Endothelial cell of umbilical vein (primary cell): ENCODE measurements at regions not wholly inside any gene's neighbourhood (a gene's known extent, or its start where the extent isn't known, plus 50 kb on each side); places are given as distances from the start of the nearest gene placed in this dataset.

Source experiments
- BruUV-seq: library from RNA; stranded (reverse); fragments of 400-500 nt; replicated peaks from 2 replicates; lab custom pipeline; 2021; lab: Mats Ljungman, UMichigan
- CTCF ChIA-PET: fragments of 300-600, 350-600 bp; sonication (Branson Sonifier 250); formaldehyde crosslinking; loops from one replicate; lab custom pipeline; 2021; ENCODE audit warnings: antibody characterized with exemption, inconsistent platforms; lab: Charles Lee
- POLR2A ChIA-PET: fragments of 300-600, 350-600 bp; sonication (Branson Sonifier 250); formaldehyde crosslinking; loops from one replicate; lab custom pipeline; 2021; ENCODE audit warnings: antibody characterized with exemption, inconsistent platforms; lab: Charles Lee
- DNase-seq: peaks from one replicate; pipeline ENCODE4 v3.0.0-alpha.2; 2011; ENCODE audit warnings: low read depth, low spot score
- FAIRE-seq: peaks from 2 replicates; lab custom pipeline; 2011; peaks lifted over from hg19 to GRCh38; lab: Jason Lieb, UNC
- H2AFZ ChIP-seq: 2 replicates; pipeline ENCODE4 v1.6.0; 2012; ENCODE audit warnings: low read depth, low read length, control low read depth, inconsistent platforms
- H3K27ac ChIP-seq: 2 replicates; pipeline ENCODE4 v1.5.1; 2011; ENCODE audit warnings: low read depth, mild to moderate bottlenecking, control low read depth, low read length, moderate library complexity; ENCODE audit not compliant: insufficient read depth
- H3K27me3 ChIP-seq, 2 experiments: 2 replicates each; pipeline versions ENCODE4 v1.6.0 to v1.6.1; 2011; ENCODE audit warnings: low read length in 2 of 2, mixed read lengths in 1 of 2; ENCODE audit not compliant: control insufficient read depth in 2 of 2, insufficient read depth in 2 of 2
- H3K36me3 ChIP-seq, 2 experiments: 2 replicates in 1 of 2; 3 replicates in 1 of 2; pipeline ENCODE4 v1.5.1; 2011; ENCODE audit warnings: low read length in 2 of 2, mild to moderate bottlenecking in 1 of 2, moderate library complexity in 1 of 2; ENCODE audit not compliant: control insufficient read depth in 2 of 2, insufficient read depth in 2 of 2; ENCODE audit errors: extremely low read depth in 1 of 2
- H3K4me1 ChIP-seq: 3 replicates; pipeline ENCODE4 v1.5.1; 2011; ENCODE audit warnings: mild to moderate bottlenecking, low read length; ENCODE audit not compliant: control insufficient read depth, insufficient read depth; ENCODE audit errors: extremely low read depth
- H3K4me2 ChIP-seq: 2 replicates; pipeline ENCODE4 v1.6.1; 2011; ENCODE audit warnings: low read length, control low read depth, mixed read lengths; ENCODE audit not compliant: insufficient read depth
- H3K4me3 ChIP-seq, 3 experiments: fragments of 200-600 bp in 1 of 3; sonication (generic), shearing (Covaris generic) in 1 of 3; replicated peaks in 1 of 3; 2 replicates each; pipeline ENCODE4 v1.5.1; 2011 to 2016; ENCODE audit warnings: control low read depth in 3 of 3, low read length in 3 of 3, mild to moderate bottlenecking in 2 of 3, inconsistent platforms in 1 of 3, low read depth in 1 of 3, moderate library complexity in 1 of 3; ENCODE audit not compliant: insufficient read depth in 1 of 3
- H3K79me2 ChIP-seq: 2 replicates; pipeline ENCODE4 v1.6.0; 2012; ENCODE audit warnings: low read length, inconsistent platforms; ENCODE audit not compliant: control insufficient read depth, insufficient read depth
- H3K9ac ChIP-seq: replicated peaks from 2 replicates; pipeline ENCODE3; 2011; ENCODE audit warnings: low read length, control low read depth; ENCODE audit not compliant: insufficient read depth; ENCODE audit errors: extremely low read depth
- H3K9me1 ChIP-seq: replicated peaks from 3 replicates; pipeline ENCODE4 v1.6.0; 2011; ENCODE audit warnings: mild to moderate bottlenecking, low read length; ENCODE audit not compliant: control insufficient read depth, insufficient read depth; ENCODE audit errors: extremely low read depth
- H3K9me3 ChIP-seq: replicated peaks from 2 replicates; pipeline ENCODE4 v1.5.1; 2012; ENCODE audit warnings: low read length, inconsistent platforms; ENCODE audit not compliant: control insufficient read depth, insufficient read depth
- H4K20me1 ChIP-seq: replicated peaks from 2 replicates; pipeline ENCODE3; 2011; ENCODE audit warnings: mild to moderate bottlenecking, low read length; ENCODE audit not compliant: control insufficient read depth, insufficient read depth; ENCODE audit errors: extremely low read depth
- EZH2 ChIP-seq: IDR thresholded peaks from 2 replicates; pipeline ENCODE4 v1.6.1; 2012; ENCODE audit warnings: borderline replicate concordance, low read depth, mild to moderate bottlenecking, moderate library complexity, low read length, inconsistent platforms; ENCODE audit not compliant: severe bottlenecking
- FOS ChIP-seq: IDR thresholded peaks from 2 replicates; pipeline ENCODE4 v1.6.1; 2011; ENCODE audit warnings: mild to moderate bottlenecking, low read length, moderate library complexity, borderline replicate concordance; ENCODE audit not compliant: insufficient read depth
- GATA2 ChIP-seq: IDR thresholded peaks from 2 replicates; pipeline ENCODE4 v1.7.0; 2011; ENCODE audit warnings: low read depth, mild to moderate bottlenecking, moderate library complexity, mixed read lengths, low read length; ENCODE audit not compliant: insufficient read length, insufficient read depth
- JUN ChIP-seq: IDR thresholded peaks from 2 replicates; pipeline ENCODE4 v1.6.1; 2011; ENCODE audit warnings: borderline replicate concordance, low read depth; ENCODE audit not compliant: insufficient read length, insufficient read depth
- MYC ChIP-seq: IDR thresholded peaks from one replicate; pipeline ENCODE4 v1.6.1; 2011; ENCODE audit warnings: mild to moderate bottlenecking, low read depth, low read length
- POLR2A ChIP-seq: IDR thresholded peaks from 2 replicates; pipeline ENCODE4 v1.6.1; 2012; ENCODE audit warnings: low read depth, mild to moderate bottlenecking, control low read depth, low read length
- POLR2AphosphoS5 ChIP-seq: IDR thresholded peaks from 2 replicates; pipeline ENCODE4 v1.6.1; 2012; ENCODE audit warnings: low read depth, mild to moderate bottlenecking, control low read depth, low read length, moderate library complexity; ENCODE audit not compliant: insufficient read depth
- dilution Hi-C: fragments of 300-500 bp; cut with MboI; formaldehyde crosslinking; loops from one replicate; pipeline ENCODE4 v1.15.0; 2019; ENCODE audit warnings: low sequenced_read_pairs; ENCODE audit not compliant: extremely low pct_ligation_motif_present
- intact Hi-C: fragments of 100-400 bp; cut with micrococcal nuclease; formaldehyde crosslinking; loops from one replicate; pipeline ENCODE4 v1.10.0; 2022
- TF ChIP-seq, protein P1 (sequence below), 2 donors: IDR thresholded peaks; 1 replicate in 1 of 2; 2 replicates in 1 of 2; pipeline ENCODE4 v1.5.1; 2011; ENCODE audit warnings: low read length in 2 of 2, mild to moderate bottlenecking in 2 of 2, moderate library complexity in 2 of 2, control low read depth in 1 of 2, inconsistent platforms in 1 of 2, low read depth in 1 of 2; ENCODE audit not compliant: insufficient read depth in 1 of 2; ENCODE audit errors: extremely low read depth in 1 of 2
- TF ChIP-seq, protein P2 (sequence below): IDR thresholded peaks from 2 replicates; pipeline ENCODE4 v1.6.1; 2011; ENCODE audit not compliant: insufficient read depth, insufficient read length

- H3K9me3 ChIP-seq = peaks cover 2% of the 10 kb centered on the region
- dilution Hi-C loops (no loop called here), intact Hi-C loops (no loop called here)
Measured at GRCh38 chr2:16324544-16324937, 341.1 kb downstream of the CYRIA start.

More at GRCh38 chr2:16324544-16324937, 341.1 kb downstream of the CYRIA start:
- H3K4me3 ChIP-seq = no peak overlapping the region
- H3K9me1 ChIP-seq = no peaks in the 10 kb centered on the region
- H3K36me3 ChIP-seq = no peaks in the 10 kb centered on the region
- H3K4me2 ChIP-seq = no peak overlapping the region
- H3K27ac ChIP-seq = no peak overlapping the region
- H4K20me1 ChIP-seq = no peaks in the 10 kb centered on the region
- FAIRE-seq (no peak), DNase-seq (no peak)
- H3K9ac ChIP-seq = no peak overlapping the region
- H3K4me1 ChIP-seq = no peaks in the 10 kb centered on the region
- no peaks in the 10 kb centered on the region for H3K27me3 ChIP-seq
- H2AFZ ChIP-seq = no peak overlapping the region
- BruUV-seq = no TSS peak
- TF ChIP-seq, protein P1, sequence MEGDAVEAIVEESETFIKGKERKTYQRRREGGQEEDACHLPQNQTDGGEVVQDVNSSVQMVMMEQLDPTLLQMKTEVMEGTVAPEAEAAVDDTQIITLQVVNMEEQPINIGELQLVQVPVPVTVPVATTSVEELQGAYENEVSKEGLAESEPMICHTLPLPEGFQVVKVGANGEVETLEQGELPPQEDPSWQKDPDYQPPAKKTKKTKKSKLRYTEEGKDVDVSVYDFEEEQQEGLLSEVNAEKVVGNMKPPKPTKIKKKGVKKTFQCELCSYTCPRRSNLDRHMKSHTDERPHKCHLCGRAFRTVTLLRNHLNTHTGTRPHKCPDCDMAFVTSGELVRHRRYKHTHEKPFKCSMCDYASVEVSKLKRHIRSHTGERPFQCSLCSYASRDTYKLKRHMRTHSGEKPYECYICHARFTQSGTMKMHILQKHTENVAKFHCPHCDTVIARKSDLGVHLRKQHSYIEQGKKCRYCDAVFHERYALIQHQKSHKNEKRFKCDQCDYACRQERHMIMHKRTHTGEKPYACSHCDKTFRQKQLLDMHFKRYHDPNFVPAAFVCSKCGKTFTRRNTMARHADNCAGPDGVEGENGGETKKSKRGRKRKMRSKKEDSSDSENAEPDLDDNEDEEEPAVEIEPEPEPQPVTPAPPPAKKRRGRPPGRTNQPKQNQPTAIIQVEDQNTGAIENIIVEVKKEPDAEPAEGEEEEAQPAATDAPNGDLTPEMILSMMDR (IDR thresholded peaks at IDR 0.05; ENCODE audit: extremely low read depth in 1 of 2, insufficient read depth in 1 of 2, low read depth in 1 of 2, low read length in 2 of 2) = no peak
- TF ChIP-seq, protein P2, sequence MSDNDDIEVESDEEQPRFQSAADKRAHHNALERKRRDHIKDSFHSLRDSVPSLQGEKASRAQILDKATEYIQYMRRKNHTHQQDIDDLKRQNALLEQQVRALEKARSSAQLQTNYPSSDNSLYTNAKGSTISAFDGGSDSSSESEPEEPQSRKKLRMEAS = no peak
- TF ChIP-seq POLR2A (no peak), GATA2 (no peak), FOS (no peak), JUN (no peak), POLR2AphosphoS5 (no peak), MYC (no peak), EZH2 (no peak)
- ChIA-PET CTCF (no interaction called here), POLR2A (no interaction called here)
- no peaks in the 10 kb centered on the region for H3K79me2 ChIP-seq
